Spinal cord (tissue), 9 donors: ENCODE measurements at regions not wholly inside any gene's neighbourhood (a gene's known extent, or its start where the extent isn't known, plus 50 kb on each side); places are given as distances from the start of the nearest gene placed in this dataset.
A peak's percentile ranks its signal among the peaks of the same experiment; 100 is the strongest.

ENCODE experiments used
- DNase-seq, 6 donors: peaks; one replicate each; pipeline versions ENCODE4 v3.0.0 to v3.0.0-alpha.2; 2013 to 2015; ENCODE audit warnings: low spot score in 6 of 6, low read depth in 4 of 6
- H3K27ac ChIP-seq: one replicate; pipeline ENCODE4 v1.5.1; 2013; ENCODE audit warnings: low read depth, low read length, control low read depth
- H3K27me3 ChIP-seq: one replicate; pipeline ENCODE4 v1.6.1; 2013; ENCODE audit warnings: low read length; ENCODE audit not compliant: control insufficient read depth, insufficient read depth
- H3K36me3 ChIP-seq: one replicate; pipeline ENCODE4 v1.6.1; 2013; ENCODE audit warnings: low read length; ENCODE audit not compliant: control insufficient read depth, insufficient read depth
- H3K4me1 ChIP-seq: one replicate; pipeline ENCODE4 v1.6.1; 2013; ENCODE audit warnings: low read length; ENCODE audit not compliant: control insufficient read depth, insufficient read depth
- H3K4me3 ChIP-seq: one replicate; pipeline ENCODE4 v1.5.1; 2013; ENCODE audit warnings: low read depth, low read length, control low read depth
- H3K9me3 ChIP-seq: one replicate; pipeline ENCODE4 v1.6.1; 2013; ENCODE audit warnings: low read length; ENCODE audit not compliant: control insufficient read depth, insufficient read depth
- WGBS: methylation state at CpG from one replicate; pipeline ENCODE4 v1.1.5; 2013; ENCODE audit warnings: missing lambda C conversion rate; ENCODE audit not compliant: insufficient coverage; 5-methylcytosine and 5-hydroxymethylcytosine counted together
- donor health status: healthy.

GRCh38 chr6:85961125-85961524 lies 318.4 kb upstream of the SYNCRIP start:
- no peaks in the 10 kb centered on the region for H3K4me1 ChIP-seq
- no peaks in the 10 kb centered on the region for H3K36me3 ChIP-seq
- DNase-seq: no peak
- no CpG with 5 or more reads among the region's 1 CpG for WGBS
- no peak overlapping the region for H3K27ac ChIP-seq
- no peaks in the 10 kb centered on the region for H3K27me3 ChIP-seq
- no peak overlapping the region for H3K4me3 ChIP-seq
- no peaks in the 10 kb centered on the region for H3K9me3 ChIP-seq

DNA sequence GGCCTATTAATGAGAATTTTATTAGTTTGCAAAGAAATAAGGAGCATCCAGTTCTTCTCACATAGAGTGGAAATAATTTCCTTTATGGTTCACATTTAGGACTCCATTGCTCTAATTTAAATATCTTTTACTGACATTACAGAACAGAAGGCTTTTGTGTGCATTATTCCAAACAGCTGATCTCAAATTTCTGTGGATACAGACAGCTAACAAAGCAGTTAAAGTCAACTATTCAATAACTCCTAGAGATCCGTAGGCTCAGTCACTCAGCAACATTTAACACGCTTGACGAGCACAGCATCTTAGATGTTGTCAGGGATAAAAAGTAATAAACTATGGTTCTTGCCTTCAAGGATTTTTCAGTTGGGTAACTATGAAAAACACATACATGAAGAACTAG lies 305.8 kb upstream of the SYNCRIP start:
- Histone ChIP-seq H3K9me3 (no peaks in the 10 kb centered on the region), H3K4me3 (no peak overlapping the region), H3K4me1 (peaks cover 4% of the 10 kb centered on the region), H3K27ac (no peak overlapping the region), H3K36me3 (no peaks in the 10 kb centered on the region), H3K27me3 (no peaks in the 10 kb centered on the region)
- DNase-seq: peak in 2 of 6 donors; percentile 26 to 61
- WGBS: no CpG with 5 or more reads among the region's 3 CpGs

DNA sequence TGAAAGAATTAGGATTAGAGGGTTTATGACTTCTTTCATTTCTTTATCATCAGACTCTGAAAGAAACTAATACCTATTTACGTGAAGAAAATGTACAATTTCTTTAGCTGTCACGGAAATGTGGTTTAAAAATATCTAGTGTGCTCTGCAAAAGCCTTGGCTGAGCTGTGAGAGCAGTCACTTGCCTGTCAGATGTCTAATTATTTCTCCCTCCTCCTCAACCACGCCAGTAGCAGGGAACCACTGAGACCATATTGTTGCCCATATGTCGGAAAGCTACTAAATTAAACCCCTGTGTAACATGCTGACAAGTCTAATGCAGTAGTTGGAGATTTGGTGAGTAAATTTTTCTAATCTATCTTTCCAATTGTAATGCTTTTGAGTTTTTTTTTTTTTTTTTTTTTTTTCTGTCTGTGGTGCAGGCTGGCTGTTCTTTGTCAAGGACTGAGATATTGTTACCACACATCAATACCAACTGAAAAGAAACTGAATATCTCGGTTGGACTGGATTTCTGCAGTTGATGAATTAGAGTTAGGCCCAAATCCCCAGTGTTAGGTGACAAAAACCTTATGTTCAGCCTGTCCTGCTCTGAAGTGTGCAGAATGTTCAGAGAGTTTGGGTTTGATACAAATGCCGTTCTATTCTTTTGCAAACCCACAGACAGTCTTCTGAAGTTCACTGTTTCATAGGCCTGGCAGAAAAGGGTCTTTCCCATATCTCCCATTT lies 302.9 kb upstream of the SYNCRIP start:
- no peaks in the 10 kb centered on the region for H3K9me3 ChIP-seq
- DNase-seq: peak in 2 of 6 donors; percentile 74 to 89

GRCh38 chr6:85944776-85945175 lies 302.1 kb upstream of the SYNCRIP start:
- Histone ChIP-seq H3K27me3 (no peaks in the 10 kb centered on the region), H3K9me3 (no peaks in the 10 kb centered on the region), H3K4me3 (no peak overlapping the region), H3K36me3 (no peaks in the 10 kb centered on the region), H3K27ac (no peak overlapping the region), H3K4me1 (peaks cover 4% of the 10 kb centered on the region)
- 83% methylated on average over 1 of the region's 3 CpGs for WGBS
- DNase-seq: no peak

More for the DNA sequence above, 302.9 kb upstream of the SYNCRIP start:
- Histone ChIP-seq H3K4me3 (no peak overlapping the region), H3K27me3 (no peaks in the 10 kb centered on the region), H3K4me1 (peaks cover 4% of the 10 kb centered on the region), H3K27ac (no peak overlapping the region), H3K36me3 (no peaks in the 10 kb centered on the region)
- no CpG with 5 or more reads among the region's 6 CpGs for WGBS

DNA sequence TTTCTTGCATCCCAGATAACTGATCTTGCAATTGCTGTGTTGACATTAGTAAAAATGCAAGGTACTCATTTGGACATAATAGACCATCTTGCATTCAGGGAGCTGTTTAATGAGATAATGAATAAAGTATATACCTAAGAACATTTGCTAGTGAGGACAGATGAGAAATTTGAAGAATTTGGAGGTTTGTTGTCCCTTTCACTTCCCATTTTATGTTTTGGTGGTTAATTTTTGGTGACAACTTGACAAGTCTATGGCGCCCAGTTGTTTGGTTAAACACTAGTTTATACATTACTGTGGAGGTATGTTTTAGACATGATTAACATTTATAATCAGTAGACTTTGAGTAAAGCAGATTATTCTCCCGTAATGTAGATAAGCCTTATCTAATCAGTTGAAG lies 300.2 kb upstream of the SYNCRIP start:
- Histone ChIP-seq H3K4me1 (peaks cover 3% of the 10 kb centered on the region), H3K4me3 (no peak overlapping the region), H3K36me3 (no peaks in the 10 kb centered on the region), H3K27me3 (no peaks in the 10 kb centered on the region), H3K27ac (no peak overlapping the region), H3K9me3 (no peaks in the 10 kb centered on the region)
- no CpG with 5 or more reads among the region's 2 CpGs for WGBS
- DNase-seq: no peak

- H3K4me1 ChIP-seq: no peaks in the 10 kb centered on the region
- no peaks in the 10 kb centered on the region for H3K27me3 ChIP-seq
- no peak for DNase-seq
- H3K4me3 ChIP-seq: no peak overlapping the region
- no peaks in the 10 kb centered on the region for H3K9me3 ChIP-seq
- no peak overlapping the region for H3K27ac ChIP-seq
- no CpG with 5 or more reads among the region's 1 CpG for WGBS
- no peaks in the 10 kb centered on the region for H3K36me3 ChIP-seq
Observed at GRCh38 chr6:85936916-85937315, 294.2 kb upstream of the SYNCRIP start.

GRCh38 chr6:85923013-85923430 lies 280.3 kb upstream of the SYNCRIP start:
- WGBS: 0% methylated on average over 2 of the region's 2 CpGs
- peaks cover 3% of the 10 kb centered on the region for H3K4me1 ChIP-seq
- H3K27me3 ChIP-seq: no peaks in the 10 kb centered on the region
- H3K27ac ChIP-seq: no peak overlapping the region
- no peaks in the 10 kb centered on the region for H3K36me3 ChIP-seq
- H3K4me3 ChIP-seq: no peak overlapping the region
- DNase-seq: peak; percentile 41 to 94 (median 66)
- peaks cover 2% of the 10 kb centered on the region for H3K9me3 ChIP-seq

GRCh38 chr6:85920782-85921181 lies 278.1 kb upstream of the SYNCRIP start:
- peak in 2 of 6 donors; percentile 49 to 71 for DNase-seq
- Histone ChIP-seq H3K4me3 (no peak overlapping the region), H3K4me1 (peaks cover 3% of the 10 kb centered on the region), H3K27ac (no peak overlapping the region), H3K36me3 (no peaks in the 10 kb centered on the region), H3K9me3 (peaks cover 2% of the 10 kb centered on the region), H3K27me3 (no peaks in the 10 kb centered on the region)
- 14% methylated on average over 1 of the region's 1 CpG for WGBS

DNA sequence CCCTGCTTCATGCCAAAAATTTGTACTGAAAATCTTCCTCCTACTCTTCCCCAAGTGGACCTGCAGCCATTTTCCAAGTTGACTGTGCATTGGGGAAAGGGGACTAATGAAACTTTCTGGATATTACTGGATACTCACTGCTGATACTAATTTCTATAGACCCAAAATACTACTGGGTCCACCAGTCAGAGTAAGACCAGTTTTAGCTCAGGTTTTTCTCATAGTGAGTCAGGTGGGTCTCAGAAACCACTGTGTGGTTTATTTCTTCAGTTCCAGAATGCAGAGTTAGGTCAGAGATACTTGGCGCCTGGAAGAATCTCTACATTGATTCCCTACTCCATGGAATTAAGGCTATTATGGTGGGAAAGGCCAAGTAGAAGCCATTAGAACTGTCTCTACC lies 274.8 kb upstream of the SYNCRIP start:
- no CpG with 5 or more reads among the region's 1 CpG for WGBS
- no peak for DNase-seq
- H3K27me3 ChIP-seq: no peaks in the 10 kb centered on the region

GRCh38 chr6:85913001-85913400 lies 270.3 kb upstream of the SYNCRIP start:
- Histone ChIP-seq H3K27ac (no peak overlapping the region), H3K36me3 (no peaks in the 10 kb centered on the region), H3K4me3 (no peak overlapping the region), H3K27me3 (no peaks in the 10 kb centered on the region), H3K4me1 (no peaks in the 10 kb centered on the region), H3K9me3 (no peaks in the 10 kb centered on the region)
- WGBS: no CpG with 5 or more reads among the region's 2 CpGs
- DNase-seq: peak in 1 of 6 donors; percentile 58

More for the DNA sequence above, 274.8 kb upstream of the SYNCRIP start:
- Histone ChIP-seq H3K4me3 (no peak overlapping the region), H3K4me1 (no peaks in the 10 kb centered on the region), H3K9me3 (no peaks in the 10 kb centered on the region), H3K27ac (no peak overlapping the region), H3K36me3 (no peaks in the 10 kb centered on the region)
